Spleen (tissue), 7 donors: ENCODE measurements at regions not wholly inside any gene's neighbourhood (a gene's known extent, or its start where the extent isn't known, plus 50 kb on each side); places are given as distances from the start of the nearest gene placed in this dataset.

Experiments used
- POLR2A ChIP-seq, 3 donors: fragments of 450-650 bp; IDR thresholded peaks; one replicate each; pipeline ENCODE4 v1.5.1; 2017; ENCODE audit warnings: antibody characterized with exemption in 3 of 3, mild to moderate bottlenecking in 1 of 3
- TF ChIP-seq, protein P1 (sequence below), 11 experiments: fragments of 200-600 bp in 7 of 11; fragments of 450-650 bp in 4 of 11; sonication (generic) in 4 of 11; IDR thresholded peaks in 8 of 11; conservative IDR thresholded peaks in 3 of 11; 1 replicate in 7 of 11; 2 replicates in 4 of 11; pipeline versions ENCODE4 v1.4.0 to v1.8.0; 2016 to 2021; ENCODE audit warnings: antibody characterized with exemption in 11 of 11, inconsistent platforms in 4 of 11, mild to moderate bottlenecking in 1 of 11
- donor health status: DM: no; HTN: no; CAD: no; lungs with moderate emphysema.
- donor health status: DM: no; HTN: no; CAD: no.
- donor health status: DM: no; HTN: no; CAD: no.

DNA sequence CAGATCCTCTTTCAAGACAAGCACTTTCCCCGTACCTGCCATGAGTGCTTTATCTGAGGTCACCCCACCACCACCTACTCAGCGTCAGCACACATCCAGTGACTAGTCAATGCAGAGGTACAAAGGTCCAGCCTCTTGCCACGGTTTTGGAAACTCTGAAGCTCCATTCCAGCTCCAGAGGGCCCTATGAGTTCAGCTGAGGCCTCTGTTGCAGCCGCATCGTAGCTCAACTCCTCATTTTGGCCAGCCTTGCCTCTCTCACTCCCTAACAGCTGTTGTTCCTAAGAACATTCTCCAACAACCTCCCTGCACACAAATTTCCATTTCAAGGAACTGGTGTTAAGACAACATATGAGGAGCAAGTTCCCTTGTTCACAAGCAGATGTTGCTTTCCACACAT, 405.1 kb upstream of the PROK2 start:
- TF ChIP-seq, protein P1, sequence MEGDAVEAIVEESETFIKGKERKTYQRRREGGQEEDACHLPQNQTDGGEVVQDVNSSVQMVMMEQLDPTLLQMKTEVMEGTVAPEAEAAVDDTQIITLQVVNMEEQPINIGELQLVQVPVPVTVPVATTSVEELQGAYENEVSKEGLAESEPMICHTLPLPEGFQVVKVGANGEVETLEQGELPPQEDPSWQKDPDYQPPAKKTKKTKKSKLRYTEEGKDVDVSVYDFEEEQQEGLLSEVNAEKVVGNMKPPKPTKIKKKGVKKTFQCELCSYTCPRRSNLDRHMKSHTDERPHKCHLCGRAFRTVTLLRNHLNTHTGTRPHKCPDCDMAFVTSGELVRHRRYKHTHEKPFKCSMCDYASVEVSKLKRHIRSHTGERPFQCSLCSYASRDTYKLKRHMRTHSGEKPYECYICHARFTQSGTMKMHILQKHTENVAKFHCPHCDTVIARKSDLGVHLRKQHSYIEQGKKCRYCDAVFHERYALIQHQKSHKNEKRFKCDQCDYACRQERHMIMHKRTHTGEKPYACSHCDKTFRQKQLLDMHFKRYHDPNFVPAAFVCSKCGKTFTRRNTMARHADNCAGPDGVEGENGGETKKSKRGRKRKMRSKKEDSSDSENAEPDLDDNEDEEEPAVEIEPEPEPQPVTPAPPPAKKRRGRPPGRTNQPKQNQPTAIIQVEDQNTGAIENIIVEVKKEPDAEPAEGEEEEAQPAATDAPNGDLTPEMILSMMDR (IDR thresholded peaks at IDR 0.05 in 8 of 11, conservative IDR thresholded peaks at IDR 0.05 in 3 of 11): no peak
- no peak for TF ChIP-seq POLR2A (IDR thresholded peaks at IDR 0.05)
